ENCODE measurements at regions not wholly inside any gene's neighbourhood (a gene's known extent, or its start where the extent isn't known, plus 50 kb on each side); places are given as distances from the start of the nearest gene placed in this dataset.

- no peaks in the 10 kb centered on the region for H3K36me3 Mint-ChIP-seq (ENCODE audit: insufficient read depth, unreplicated experiment)
- H3K4me3 Mint-ChIP-seq (ENCODE audit: low read depth, unreplicated experiment), result no peak overlapping the region
- TF ChIP-seq CTCF (IDR thresholded peaks at IDR 0.05; ENCODE audit: unreplicated experiment), result no peak
- CTCF ChIA-PET, result no interaction called here
- H3K27me3 Mint-ChIP-seq (ENCODE audit: unreplicated experiment), result no peaks in the 10 kb centered on the region
- BruUV-seq (replicated peaks), result no TSS peak
- H3K27ac Mint-ChIP-seq (ENCODE audit: unreplicated experiment), result no peak overlapping the region
- DNase-seq, result no peak
- no peaks in the 10 kb centered on the region for H3K9me3 Mint-ChIP-seq (ENCODE audit: low read depth, unreplicated experiment)
- no peaks in the 10 kb centered on the region for H3K4me1 Mint-ChIP-seq (ENCODE audit: low read depth, unreplicated experiment)
- intact Hi-C loops (cut with micrococcal nuclease; ENCODE audit: unreplicated experiment), result no loop called here
Observed at GRCh38 chr18:67670024-67670543, 153.6 kb upstream of the DSEL start.

- CTCF ChIA-PET, result no interaction called here
- no TSS peak for BruUV-seq (replicated peaks)
- Mint-ChIP-seq H3K4me3 (ENCODE audit: low read depth, unreplicated experiment) (no peak overlapping the region), H3K9me3 (ENCODE audit: low read depth, unreplicated experiment) (no peaks in the 10 kb centered on the region), H3K36me3 (ENCODE audit: insufficient read depth, unreplicated experiment) (no peaks in the 10 kb centered on the region), H3K27me3 (ENCODE audit: unreplicated experiment) (no peaks in the 10 kb centered on the region), H3K27ac (ENCODE audit: unreplicated experiment) (no peak overlapping the region), H3K4me1 (ENCODE audit: low read depth, unreplicated experiment) (no peaks in the 10 kb centered on the region)
- no peak for TF ChIP-seq CTCF (IDR thresholded peaks at IDR 0.05; ENCODE audit: unreplicated experiment)
- intact Hi-C loops (cut with micrococcal nuclease; ENCODE audit: unreplicated experiment), result no loop called here
- no peak for DNase-seq
Observed at GRCh38 chr18:67665266-67665665, 148.7 kb upstream of the DSEL start.

- no TSS peak for BruUV-seq (replicated peaks)
- intact Hi-C loops (cut with micrococcal nuclease; ENCODE audit: unreplicated experiment), result no loop called here
- H3K4me3 Mint-ChIP-seq (ENCODE audit: low read depth, unreplicated experiment), result no peak overlapping the region
- no peak for DNase-seq
- peaks cover 3% of the 10 kb centered on the region for H3K9me3 Mint-ChIP-seq (ENCODE audit: low read depth, unreplicated experiment)
- no peaks in the 10 kb centered on the region for H3K4me1 Mint-ChIP-seq (ENCODE audit: low read depth, unreplicated experiment)
- no peaks in the 10 kb centered on the region for H3K27me3 Mint-ChIP-seq (ENCODE audit: unreplicated experiment)
- CTCF ChIA-PET, result no interaction called here
- no peak overlapping the region for H3K27ac Mint-ChIP-seq (ENCODE audit: unreplicated experiment)
- H3K36me3 Mint-ChIP-seq (ENCODE audit: insufficient read depth, unreplicated experiment), result no peaks in the 10 kb centered on the region
- TF ChIP-seq CTCF (IDR thresholded peaks at IDR 0.05; ENCODE audit: unreplicated experiment), result no peak
Observed at GRCh38 chr18:67662996-67663395, 146.5 kb upstream of the DSEL start.

GRCh38 chr18:67661555-67661954, 145.0 kb upstream of the DSEL start:
- Mint-ChIP-seq H3K9me3 (ENCODE audit: low read depth, unreplicated experiment) (peaks cover 3% of the 10 kb centered on the region), H3K36me3 (ENCODE audit: insufficient read depth, unreplicated experiment) (no peaks in the 10 kb centered on the region), H3K27me3 (ENCODE audit: unreplicated experiment) (no peaks in the 10 kb centered on the region), H3K27ac (ENCODE audit: unreplicated experiment) (no peak overlapping the region), H3K4me1 (ENCODE audit: low read depth, unreplicated experiment) (no peaks in the 10 kb centered on the region), H3K4me3 (ENCODE audit: low read depth, unreplicated experiment) (no peak overlapping the region)
- CTCF ChIA-PET, result no interaction called here
- no peak for DNase-seq
- TF ChIP-seq CTCF (IDR thresholded peaks at IDR 0.05; ENCODE audit: unreplicated experiment), result no peak
- intact Hi-C loops (cut with micrococcal nuclease; ENCODE audit: unreplicated experiment), result no loop called here
- no TSS peak for BruUV-seq (replicated peaks)
